GM12865 (cell line): ENCODE measurements at regions not wholly inside any gene's neighbourhood (a gene's known extent, or its start where the extent isn't known, plus 50 kb on each side); places are given as distances from the start of the nearest gene placed in this dataset.

Source experiments
- DNase-seq: peaks from one replicate; pipeline ENCODE4 v3.0.0; 2010; ENCODE audit warnings: low read depth
- H3K4me3 ChIP-seq: 2 replicates; pipeline ENCODE4 v1.5.1; 2011; ENCODE audit warnings: mild to moderate bottlenecking, low read depth, low read length, control low read depth
- TF ChIP-seq, protein P1 (sequence below): IDR thresholded peaks from 2 replicates; pipeline ENCODE4 v1.5.1; 2011; ENCODE audit warnings: low read length, control low read depth, low read depth, inconsistent platforms; ENCODE audit not compliant: insufficient read depth; ENCODE audit errors: missing control alignments

DNA sequence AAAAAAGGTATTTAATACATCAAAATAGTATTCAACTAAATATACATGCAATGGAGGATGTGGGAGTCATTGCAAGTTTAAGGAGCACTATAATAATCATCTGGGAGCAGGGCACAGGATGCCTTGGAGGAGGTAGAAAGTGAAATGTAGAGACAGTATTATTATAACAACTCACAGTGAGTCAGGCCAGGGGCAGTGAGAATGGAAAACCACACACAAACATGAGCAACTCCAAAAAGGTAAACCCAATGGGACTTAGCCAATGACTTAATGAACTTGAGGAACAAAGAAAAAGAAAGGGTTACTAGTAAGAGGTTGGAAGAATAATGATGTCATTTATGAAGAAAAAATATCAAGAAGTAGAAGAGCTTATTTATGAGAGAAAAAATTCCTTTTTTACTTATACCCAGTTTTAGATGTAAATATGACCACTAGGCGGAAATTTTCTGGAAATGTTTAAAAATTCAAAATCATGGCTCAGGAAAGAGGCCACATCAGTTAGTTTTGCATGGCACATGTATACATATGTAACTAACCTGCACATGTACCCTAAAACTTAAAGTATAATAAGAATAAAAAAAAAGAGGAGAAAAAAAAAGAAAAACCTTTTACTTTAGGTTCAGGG is 389.3 kb downstream of the SUCLA2 start:
- TF ChIP-seq, protein P1, sequence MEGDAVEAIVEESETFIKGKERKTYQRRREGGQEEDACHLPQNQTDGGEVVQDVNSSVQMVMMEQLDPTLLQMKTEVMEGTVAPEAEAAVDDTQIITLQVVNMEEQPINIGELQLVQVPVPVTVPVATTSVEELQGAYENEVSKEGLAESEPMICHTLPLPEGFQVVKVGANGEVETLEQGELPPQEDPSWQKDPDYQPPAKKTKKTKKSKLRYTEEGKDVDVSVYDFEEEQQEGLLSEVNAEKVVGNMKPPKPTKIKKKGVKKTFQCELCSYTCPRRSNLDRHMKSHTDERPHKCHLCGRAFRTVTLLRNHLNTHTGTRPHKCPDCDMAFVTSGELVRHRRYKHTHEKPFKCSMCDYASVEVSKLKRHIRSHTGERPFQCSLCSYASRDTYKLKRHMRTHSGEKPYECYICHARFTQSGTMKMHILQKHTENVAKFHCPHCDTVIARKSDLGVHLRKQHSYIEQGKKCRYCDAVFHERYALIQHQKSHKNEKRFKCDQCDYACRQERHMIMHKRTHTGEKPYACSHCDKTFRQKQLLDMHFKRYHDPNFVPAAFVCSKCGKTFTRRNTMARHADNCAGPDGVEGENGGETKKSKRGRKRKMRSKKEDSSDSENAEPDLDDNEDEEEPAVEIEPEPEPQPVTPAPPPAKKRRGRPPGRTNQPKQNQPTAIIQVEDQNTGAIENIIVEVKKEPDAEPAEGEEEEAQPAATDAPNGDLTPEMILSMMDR: no peak
- no peak overlapping the region for H3K4me3 ChIP-seq
- DNase-seq: no peak

- no peak for DNase-seq
- no peak overlapping the region for H3K4me3 ChIP-seq
- TF ChIP-seq, protein P1: no peak
These were observed 390.4 kb downstream of the SUCLA2 start for GRCh38 chr13:47610687-47611086.

GRCh38 chr13:47603365-47603764 is 397.7 kb downstream of the SUCLA2 start:
- TF ChIP-seq, protein P1: no peak
- DNase-seq: no peak
- no peak overlapping the region for H3K4me3 ChIP-seq

DNA sequence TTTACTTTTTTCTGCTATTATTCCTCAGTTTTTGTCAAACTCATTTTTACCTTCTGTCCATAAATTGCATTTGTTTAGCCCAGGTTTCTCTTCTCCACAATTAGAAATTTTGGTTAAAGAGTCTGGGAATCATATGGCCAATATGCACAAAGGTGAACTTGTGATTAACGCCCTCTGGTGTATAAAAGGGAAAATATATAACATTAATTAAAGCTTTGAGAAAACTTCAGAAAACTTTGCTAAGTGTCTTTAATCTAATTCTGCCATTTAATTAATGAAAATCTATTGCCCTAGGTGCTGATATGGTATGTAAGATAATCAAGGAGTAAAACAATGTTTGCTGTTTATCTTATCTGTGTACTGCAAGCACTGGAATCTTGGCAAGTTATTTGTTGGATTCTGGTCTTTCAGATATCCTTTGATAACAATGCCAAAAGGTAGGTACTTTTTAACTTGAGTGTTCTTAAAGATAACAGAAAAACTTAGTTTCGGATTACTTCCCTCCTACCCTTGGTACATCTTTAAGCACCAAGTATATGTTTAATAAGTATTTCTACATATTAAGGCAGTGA is 402.6 kb downstream of the SUCLA2 start:
- no peak overlapping the region for H3K4me3 ChIP-seq
- DNase-seq: no peak
- TF ChIP-seq, protein P1: no peak

- TF ChIP-seq, protein P1: no peak
- H3K4me3 ChIP-seq: no peak overlapping the region
- peak; percentile 18 for DNase-seq
These were observed 406.2 kb downstream of the SUCLA2 start for GRCh38 chr13:47594833-47595232.

GRCh38 chr13:47592256-47592655 is 408.8 kb downstream of the SUCLA2 start:
- DNase-seq: no peak
- TF ChIP-seq, protein P1: no peak
- H3K4me3 ChIP-seq: no peak overlapping the region

GRCh38 chr13:47588676-47589075 is 412.4 kb downstream of the SUCLA2 start:
- DNase-seq: no peak
- no peak overlapping the region for H3K4me3 ChIP-seq
- TF ChIP-seq, protein P1: peak; percentile 11
